Skin of body (tissue), 1 donor: ENCODE measurements at regions not wholly inside any gene's neighbourhood (a gene's known extent, or its start where the extent isn't known, plus 50 kb on each side); places are given as distances from the start of the nearest gene placed in this dataset.
"Not testable (repeated sequence)": the region's sequence is repeated elsewhere in the genome, so short reads cannot be mapped to it uniquely, and the experiment has no call there.

Experiments used
- DNase-seq: peaks from one replicate; lab custom pipeline; 2025; lab: John Stamatoyannopoulos, UW

DNA sequence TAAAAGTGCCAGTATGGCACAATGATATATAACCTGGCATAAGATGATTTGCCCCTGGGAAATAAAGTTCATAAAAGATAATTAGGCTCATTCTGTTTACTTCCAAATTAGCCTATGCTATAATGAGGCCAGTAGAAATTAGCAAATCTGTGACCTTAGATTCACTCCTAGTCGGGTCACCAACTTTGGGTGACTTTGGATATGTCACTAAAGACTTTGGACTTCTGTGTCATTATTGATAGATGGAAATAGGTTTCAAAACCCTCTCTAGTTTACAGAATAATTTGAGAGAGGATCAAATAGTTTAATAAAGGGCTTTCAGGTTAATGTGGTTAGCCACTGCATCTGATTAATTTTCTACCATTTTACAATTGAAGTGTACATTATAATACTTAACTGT, 1869.3 kb upstream of the FLRT2 start:
- DNase-seq = no peak

DNA sequence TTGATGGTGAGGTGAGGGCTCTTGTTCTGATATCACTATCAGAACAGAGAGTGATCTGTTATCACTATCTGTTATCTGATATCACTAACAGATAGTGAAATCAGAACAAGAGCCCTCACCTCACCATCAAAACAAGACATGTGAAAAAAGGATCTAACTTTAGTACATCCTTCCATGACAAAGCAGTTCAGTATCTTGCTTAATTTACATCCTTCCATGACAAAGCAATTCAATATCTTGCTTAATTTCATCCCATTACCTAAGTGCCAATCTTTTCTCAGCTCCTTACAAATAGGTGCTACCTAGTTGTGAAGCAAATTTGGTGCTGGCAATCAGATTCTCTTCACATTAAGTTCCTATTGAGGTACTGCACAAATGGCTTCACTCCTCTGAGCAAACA, 1865.6 kb upstream of the FLRT2 start:
- no peak for DNase-seq

DNA sequence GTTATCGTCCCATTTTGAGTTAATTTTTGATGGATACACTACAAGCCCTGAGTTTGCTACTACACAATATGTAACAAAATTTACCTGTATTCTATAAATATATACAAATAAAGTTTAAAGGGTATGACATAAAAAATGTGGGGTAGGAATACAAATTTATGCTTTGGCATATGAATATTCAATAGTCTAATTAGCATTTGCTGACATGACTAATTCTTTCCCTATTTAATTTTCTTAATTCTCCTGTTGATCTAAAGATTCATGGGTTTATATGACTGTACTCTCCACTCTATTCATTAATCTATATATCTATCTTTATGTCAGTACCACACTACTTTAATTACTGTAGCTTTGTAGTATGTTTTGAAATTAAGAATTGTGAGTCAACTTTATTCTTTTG, 1840.7 kb upstream of the FLRT2 start:
- no peak for DNase-seq

DNA sequence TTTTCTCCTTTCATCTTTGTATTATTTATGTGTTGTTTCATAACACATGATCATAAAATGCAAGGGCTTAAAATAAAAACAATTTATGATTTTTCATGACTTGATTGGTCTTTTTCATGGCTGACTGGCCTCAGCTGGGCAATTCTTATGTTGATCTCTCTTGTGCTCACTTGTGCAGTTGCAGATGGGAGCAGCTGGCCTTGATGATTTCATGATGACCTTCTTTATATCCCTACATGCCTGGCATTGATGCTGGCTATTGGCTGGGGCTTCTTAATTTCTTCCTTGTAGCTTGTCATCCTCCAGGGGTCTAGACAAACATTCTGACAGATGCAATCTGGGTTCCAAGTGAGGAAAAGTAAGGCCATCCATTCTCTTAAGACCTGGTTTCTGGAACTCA, 1832.8 kb upstream of the FLRT2 start:
- DNase-seq = no peak

DNA sequence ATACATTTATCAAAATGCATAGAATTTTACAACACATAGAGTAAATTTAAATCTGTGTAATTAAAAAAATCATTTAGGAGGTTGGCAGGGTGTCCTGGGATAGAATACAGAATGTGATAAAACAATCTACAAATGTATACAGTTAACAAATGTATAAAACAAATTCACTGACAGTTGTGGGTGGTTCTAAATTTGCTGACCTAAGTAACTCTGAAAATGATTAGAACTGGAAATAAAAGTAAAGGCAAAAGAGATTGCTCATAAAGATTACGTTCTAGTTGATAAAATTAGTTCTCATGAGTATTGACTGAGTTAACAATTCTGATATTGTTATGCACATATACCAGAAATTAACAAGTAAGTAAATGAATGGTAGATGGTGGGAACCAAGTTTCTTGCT, 1827.3 kb upstream of the FLRT2 start:
- no peak for DNase-seq

DNA sequence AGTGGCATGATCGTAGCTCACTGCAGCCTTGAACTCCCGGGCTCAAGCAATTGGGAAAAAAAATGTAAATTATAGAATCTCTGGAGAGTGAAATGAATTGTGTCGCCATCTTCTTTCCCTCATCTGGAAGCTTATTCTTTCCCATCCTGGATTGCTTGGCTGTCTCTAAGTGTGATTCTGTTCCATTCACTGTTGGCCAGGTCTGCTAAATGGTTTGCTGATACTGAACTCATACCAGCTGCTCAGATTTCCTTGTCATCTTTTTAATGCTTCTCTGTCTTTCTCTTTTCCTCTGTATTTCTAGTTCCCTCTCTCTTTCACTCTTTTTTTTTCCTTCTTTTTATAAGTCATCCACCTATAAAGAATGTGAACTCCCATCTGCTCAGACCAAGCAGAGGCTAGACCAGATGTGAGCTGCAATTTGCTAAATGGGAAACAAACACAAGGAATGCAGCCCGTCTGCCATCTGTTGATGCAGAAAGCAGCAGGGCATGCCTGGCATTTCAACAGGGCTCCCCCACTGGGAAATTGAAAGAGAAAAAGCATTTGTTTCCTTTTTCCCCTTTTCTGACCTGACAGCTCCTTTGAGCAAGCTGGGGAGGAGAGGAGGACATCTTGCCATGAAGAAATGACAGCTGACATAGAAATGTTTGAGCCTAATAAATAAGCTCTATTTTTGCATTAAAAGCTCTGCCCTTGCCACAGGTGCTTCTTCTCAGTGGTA, 1823.6 kb upstream of the FLRT2 start:
- no peak for DNase-seq

DNA sequence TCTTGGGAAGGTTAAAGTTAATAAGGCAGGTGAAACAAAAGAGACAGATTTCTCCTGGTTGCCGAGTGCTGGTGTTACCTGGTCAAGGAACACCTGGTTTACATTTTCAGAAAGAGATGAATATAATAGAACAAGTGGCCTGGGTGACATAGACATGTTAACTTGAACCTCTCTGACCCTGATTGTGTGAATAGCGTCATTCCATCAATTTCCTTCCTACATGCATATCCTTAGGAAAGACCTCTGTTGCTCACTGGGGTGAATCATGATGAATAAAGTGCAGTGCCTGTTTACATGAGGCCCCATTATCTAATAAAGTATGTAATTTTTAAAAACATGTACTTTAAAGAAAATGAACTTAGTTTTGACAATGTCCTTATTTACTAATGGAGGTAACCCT, 1822.9 kb upstream of the FLRT2 start:
- no peak for DNase-seq

DNA sequence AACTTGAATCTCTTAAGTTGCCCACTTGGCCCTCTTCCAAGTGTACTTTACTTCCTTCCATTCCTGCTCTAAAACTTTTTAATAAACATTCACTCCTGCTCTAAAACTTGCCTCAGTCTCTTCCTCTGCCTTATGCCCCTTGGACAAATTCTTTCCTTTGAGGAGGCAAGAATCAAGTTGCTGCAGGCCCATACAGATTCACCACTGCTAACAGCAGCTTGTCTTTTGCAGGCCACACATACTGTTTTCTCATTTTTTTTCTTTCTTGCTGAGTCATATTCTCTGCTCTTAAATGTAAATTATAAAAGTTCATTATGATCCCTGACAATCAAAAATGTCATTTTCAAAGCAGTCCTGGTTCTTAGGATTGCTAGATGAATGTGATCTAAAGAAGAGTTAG, 1820.8 kb upstream of the FLRT2 start:
- DNase-seq = no peak

DNA sequence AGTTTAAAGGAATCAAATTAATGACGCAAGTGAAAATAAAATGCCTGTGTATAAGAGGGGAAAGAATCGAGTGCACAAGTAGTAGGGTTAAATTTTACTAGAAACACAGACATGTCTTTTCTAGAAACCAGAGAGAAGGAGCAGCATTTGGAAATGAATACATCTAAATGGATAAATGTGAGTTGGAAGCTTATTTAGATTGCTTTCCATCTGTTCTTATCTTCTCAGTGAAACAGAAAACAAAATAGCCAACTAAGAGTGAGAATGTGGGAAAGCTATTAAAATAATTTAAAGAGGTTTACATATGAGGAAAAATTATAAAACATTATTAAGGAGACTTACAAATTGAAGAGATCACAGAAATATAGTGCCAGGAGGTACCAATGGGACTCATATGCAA, 1818.9 kb upstream of the FLRT2 start:
- no peak for DNase-seq

DNA sequence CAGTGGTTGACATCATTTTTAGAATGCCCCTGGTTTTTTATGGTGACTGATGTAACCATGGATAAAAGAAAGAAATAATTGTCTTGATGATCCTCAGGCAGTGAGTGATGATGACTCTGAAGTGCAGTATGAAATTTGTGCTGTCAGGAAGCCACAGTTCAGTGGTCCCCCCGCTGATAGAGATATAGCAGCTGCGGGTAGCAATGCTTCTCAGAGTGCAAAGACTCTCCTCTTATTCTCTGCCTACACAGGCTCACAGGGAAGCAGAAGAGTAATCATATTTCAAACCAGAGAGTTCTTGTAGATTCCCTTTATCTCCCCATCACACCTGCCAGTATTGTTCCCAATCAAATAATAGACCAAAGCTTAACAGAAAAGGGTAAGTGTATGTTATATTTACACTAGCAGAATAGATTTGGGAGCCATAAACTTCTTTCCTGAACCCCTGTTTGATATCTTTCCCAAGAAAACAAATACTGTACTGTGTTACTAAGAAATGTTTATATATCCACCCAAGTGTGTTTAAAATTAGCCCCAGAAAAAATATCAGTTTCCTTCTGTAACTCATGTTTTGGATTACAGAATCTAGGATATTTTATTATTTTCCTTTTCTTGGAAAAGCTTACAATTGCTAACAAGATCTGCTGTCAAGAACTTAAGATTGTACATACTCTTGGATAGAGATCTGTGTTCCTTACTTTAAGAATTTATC, 1817.4 kb upstream of the FLRT2 start:
- peak; percentile 40 for DNase-seq

DNA sequence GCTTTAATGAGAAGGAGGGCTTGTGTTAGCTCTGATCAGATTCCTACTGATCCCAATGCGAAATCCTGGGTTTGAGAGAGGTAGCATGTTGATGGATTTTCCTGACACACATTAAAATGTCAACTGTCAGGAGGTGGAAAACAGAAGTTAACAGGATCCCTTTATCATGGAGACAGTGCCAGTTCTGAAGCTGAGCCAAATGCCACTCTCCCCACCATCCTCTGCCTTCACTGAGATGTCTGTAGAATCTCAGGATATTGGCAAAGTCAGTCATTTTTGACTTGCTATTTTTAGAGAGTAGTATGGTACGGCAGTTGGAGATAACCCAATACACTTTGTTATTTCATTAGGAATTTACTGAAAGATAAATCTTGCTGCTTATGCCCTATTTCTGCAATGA, 1816.2 kb upstream of the FLRT2 start:
- DNase-seq = no peak

DNA sequence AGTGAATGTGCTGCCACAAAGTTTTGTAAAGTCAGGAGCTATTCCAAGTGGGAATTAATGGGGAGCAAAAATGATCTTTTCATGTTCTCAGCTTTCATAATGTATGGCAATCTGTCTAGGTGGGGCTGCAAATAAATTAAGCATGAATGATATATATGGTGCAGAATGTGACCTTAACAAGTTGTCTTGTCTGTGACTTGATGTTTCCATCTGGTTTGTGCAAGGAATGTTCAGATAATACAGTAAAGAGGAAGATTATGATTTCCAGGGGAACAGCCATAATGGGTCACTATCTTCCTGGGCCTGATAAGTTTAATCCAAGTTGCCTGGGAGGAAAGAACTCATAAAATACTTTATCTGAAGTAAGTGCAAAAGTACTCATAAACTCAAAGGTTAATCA, 1815.8 kb upstream of the FLRT2 start:
- DNase-seq = no peak

DNA sequence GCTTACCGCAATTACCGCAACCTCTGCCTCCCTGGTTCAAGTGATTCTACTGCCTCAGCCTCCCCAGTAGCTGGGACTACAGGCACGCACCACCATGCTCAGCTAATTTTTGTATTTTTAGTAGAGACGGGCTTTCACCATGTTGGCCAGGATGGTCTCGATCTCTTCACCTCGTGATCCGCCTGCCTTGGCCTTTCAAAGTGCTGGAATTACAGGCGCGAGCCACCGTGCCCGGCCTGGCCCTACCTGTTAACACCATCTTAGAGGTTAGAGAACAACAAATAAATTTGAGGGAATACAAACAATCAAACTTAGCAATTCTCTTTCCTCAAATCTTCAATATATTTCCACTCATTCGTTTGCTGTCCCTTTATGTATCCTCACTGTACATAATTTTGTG, 1810.5 kb upstream of the FLRT2 start:
- DNase-seq = not testable (repeated sequence)

DNA sequence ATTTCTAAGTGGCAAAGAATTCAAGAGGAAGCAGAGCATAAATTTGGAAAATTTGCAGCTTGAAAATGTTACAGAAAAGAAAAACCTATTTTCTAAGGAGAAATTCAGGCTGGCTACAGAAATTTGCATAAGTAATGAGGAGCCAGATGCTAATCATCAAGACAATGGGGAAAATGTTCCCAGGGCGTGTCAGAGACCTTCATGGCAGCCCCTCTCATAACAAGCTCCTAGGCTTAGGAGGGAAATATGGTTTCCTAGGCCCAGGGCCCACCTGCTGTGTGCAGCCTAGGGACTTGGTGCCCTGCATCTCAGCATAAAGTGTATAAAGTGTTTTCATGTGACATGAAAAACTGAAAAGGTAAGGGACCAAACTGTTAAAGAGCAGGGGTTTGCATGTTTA, 1796.3 kb upstream of the FLRT2 start:
- DNase-seq = no peak

DNA sequence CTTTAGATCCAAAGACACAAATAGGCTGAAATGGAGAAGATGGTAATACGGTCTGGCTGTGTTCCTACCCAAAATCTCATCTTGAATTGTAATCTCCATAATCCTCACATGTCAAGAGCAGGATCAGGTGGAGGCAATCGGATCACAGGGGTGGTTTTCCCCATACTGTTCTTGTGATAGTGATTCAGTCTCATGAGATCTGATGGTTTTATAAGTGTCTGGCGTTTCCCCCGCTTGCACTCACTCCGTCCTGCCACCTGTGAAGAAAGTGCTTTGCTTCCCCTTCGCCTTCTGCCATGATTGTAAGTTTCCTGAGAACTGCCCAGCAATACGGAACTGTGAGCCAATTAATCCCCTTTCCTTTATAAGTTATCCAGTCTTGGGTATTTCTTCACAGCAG, 1795.5 kb upstream of the FLRT2 start:
- DNase-seq = no peak

DNA sequence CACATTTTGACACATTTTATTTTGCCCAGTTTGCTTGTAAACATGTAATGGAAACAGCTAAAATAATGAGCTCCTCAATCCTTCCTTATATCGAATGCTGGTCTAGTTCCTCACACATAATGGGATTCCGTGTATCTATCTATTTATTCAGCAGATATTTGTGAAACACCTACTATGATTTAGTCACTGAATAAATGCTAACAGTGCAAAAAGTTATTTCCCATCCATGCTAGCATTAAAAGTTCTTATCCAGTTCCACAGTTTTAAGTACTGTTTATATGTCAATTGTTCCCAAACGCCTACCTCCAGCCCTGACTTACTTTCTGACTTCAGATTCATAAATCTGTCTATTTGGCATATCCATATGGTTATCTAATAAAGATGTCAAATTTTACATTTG, 1788.7 kb upstream of the FLRT2 start:
- no peak for DNase-seq

DNA sequence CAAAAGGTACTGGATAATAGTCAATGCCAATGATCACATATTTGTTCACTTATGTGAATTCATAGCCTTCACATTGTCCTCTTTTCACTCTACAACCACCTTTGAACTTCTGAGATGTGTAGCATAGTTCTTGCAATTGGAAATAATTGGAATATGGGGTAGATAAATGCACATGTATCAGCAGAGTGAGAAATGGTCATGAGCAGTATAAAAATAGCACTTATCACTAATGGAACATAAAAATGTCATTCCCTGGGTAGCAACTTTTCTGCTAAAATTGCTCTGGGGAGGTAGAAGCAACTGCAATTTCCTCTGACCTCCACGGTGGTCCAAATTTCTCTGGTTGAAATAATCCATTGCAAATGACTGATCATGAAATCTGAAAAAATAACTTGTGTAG, 1785.7 kb upstream of the FLRT2 start:
- DNase-seq = no peak

DNA sequence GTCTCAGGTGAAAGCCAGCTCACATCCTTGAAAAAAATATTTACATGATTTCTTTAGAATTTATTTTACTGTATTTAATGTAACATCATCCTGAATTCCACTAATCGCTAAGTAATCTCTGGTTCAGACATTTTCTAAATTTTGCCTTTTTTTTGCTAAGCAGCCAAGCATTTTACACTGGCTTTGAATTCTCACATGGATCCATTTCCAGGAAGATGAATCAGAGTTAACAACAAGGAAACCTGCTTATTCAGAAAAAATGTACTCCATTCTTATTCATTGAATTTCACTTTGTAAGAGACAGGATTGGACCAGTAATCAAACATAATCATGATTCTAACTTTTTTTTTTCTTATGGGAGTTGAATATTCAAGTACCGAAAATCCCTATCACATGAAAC, 1785.1 kb upstream of the FLRT2 start:
- DNase-seq = no peak

DNA sequence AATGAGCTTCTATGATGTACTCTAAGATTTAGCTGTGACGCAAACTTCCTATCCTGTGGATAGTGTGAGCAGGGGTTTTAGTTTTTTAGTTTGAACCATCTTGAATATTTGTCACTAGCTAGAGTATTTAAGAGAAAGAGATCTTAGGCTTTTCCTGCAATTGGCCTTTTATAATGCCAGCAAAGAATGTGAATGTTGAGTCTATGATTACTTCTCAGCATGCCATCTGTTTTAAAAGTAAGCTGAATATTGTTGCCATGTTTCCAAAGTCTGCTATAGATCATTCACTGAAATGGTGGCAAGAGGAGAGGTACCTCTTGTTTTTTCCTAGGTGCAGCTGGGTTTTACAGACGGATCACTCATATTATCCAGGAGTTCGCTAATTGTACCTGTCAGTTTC, 1783.6 kb upstream of the FLRT2 start:
- no peak for DNase-seq

DNA sequence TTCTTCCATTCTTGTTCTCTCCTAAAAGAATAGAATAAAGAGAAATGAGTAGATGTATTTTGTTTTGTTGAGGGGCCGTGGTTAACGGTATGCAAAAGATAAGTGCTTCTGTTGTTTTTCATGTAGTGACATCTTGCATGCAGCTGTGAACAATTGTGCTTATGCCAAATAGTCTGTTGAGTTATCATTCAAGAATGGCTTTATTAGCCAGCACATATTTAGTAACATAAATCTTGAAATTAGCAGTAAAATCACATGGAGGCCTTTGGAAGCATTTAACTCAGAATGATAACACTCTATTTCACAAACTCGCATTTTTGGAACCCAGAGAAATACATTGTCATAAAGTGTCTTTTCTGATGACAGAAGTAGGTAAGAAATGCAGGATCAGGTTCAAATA, 1772.0 kb upstream of the FLRT2 start:
- peak; percentile 84 for DNase-seq

DNA sequence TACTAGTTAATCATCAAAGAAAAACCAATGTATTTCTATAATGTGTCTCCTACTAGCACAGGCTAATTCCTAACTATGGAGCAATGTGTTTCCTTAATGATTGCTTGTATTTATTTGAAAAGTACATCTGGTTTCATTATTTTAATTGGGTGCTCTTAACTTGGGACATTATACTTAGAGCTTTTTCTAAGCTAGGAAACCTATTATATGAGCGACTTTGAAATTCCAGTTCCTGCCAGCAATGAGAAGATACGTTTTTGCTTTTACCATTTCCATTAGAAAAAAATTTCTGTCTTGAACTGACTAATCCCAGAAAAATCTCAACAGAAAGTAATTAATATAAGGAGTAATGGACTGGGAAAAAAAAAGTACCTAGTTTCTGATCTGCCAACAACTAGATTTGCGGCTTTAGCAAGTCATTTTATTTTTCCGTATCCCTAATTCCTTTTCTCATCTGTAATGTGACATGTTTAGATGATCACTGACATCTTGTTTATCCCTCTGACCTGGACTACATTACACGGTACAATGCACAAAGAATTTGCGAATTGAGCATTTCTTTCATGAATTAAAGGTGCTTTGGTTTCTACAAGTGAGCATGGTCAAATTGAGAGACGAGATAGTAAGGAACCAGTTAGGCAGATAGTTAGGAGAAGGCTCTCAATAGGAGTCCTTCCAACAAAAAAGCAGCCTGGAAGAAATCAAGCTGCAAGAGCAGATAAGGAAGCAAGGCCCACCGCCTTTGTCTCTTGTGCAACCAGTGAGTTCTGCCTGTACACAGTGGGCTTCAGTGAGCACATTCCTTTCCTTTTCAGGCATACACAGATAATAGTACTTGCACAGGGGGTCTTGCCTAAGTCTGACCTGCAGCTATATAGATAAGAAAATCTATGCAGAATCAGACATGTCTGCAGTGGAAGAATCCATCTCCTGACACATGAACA, 1765.0 kb upstream of the FLRT2 start:
- no peak for DNase-seq

DNA sequence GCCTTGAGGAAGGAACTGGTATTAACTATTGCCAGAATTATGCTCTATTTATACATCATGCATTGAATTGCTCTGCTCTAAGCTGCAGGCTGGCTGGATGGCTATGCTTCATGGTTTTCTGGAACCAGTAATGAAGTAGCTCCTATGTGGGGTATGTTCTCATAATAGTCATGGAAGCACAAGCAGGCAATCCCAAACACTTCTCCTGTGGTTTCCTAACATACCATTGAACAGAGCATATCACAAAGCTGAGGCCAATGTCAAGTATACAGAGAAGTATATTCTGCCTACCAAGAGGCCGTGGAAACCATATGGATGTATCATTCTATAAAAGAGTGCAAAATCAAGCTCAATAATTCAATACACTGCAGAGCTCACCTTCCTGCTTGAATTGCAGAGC, 1752.4 kb upstream of the FLRT2 start:
- no peak for DNase-seq
